ENCODE measurements at regions not wholly inside any gene's neighbourhood (a gene's known extent, or its start where the extent isn't known, plus 50 kb on each side); places are given as distances from the start of the nearest gene placed in this dataset.
"Not testable (repeated sequence)": the region's sequence is repeated elsewhere in the genome, so short reads cannot be mapped to it uniquely, and the experiment has no call there.

DNA sequence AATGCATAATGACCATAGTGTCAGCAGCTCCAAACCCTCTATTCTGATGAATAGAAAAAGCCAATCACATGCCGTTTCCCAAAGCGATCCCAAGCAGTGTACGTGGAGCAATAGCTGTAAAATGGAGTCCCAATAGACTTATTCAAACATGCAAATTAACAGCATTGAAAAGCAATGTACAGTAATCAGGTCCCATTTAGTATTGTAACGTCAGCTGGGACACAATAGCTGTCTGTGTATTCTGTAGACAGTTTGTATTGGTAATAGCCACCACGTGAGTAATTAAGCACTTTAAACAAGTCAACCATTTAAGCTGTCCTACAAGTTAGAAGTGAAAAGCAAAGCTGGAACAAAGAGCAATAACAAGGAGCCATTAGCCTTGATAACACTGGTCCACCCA, 698.2 kb downstream of the PCDH17 start:
- H3K27ac Mint-ChIP-seq, result no peak overlapping the region

DNA sequence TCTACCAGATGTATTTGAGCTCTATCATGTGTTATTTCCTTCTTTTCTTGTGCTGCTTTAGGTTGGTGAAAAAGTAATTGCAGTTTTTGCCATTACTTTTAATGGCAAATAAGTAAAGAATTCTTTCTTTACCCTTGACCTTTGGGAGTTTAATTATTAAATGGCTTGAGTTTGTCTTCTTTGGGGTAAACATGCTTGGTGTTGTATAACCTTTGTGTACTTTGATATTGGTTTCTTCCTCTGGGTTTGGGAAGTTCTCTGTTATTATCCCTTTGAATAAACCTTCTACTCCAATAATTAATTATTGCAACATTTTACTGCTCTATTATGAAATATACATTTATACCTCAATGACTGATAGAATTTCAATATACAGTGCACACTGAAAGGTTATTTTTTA, 709.4 kb downstream of the PCDH17 start:
- ChIA-PET POLR2A (no interaction called here), CTCF (no interaction called here)
- no peak for DNase-seq
- Mint-ChIP-seq H3K27ac (no peak overlapping the region), H3K4me3 (no peak overlapping the region), H3K9me3 (ENCODE audit: insufficient read depth) (peaks cover 27% of the 10 kb centered on the region), H3K4me1 (ENCODE audit: low read depth) (no peaks in the 10 kb centered on the region), H3K27me3 (ENCODE audit: low read depth) (no peaks in the 10 kb centered on the region), H3K36me3 (ENCODE audit: low read depth) (no peaks in the 10 kb centered on the region)
- ATAC-seq, result no peak

More for the DNA sequence above, 698.2 kb downstream of the PCDH17 start:
- Mint-ChIP-seq H3K36me3 (ENCODE audit: low read depth) (no peaks in the 10 kb centered on the region), H3K27me3 (ENCODE audit: low read depth) (no peaks in the 10 kb centered on the region), H3K4me3 (no peak overlapping the region), H3K9me3 (ENCODE audit: insufficient read depth) (peaks cover 3% of the 10 kb centered on the region), H3K4me1 (ENCODE audit: low read depth) (no peaks in the 10 kb centered on the region)
- POLR2A ChIA-PET, result interaction anchor here (0.6 kb wide), 1 partner anchor 1457 kb away, joined by 4 read pairs; no protein-coding TSS in a partner anchor
- CTCF ChIA-PET, result no interaction called here
- DNase-seq, result no peak
- ATAC-seq, result no peak

DNA sequence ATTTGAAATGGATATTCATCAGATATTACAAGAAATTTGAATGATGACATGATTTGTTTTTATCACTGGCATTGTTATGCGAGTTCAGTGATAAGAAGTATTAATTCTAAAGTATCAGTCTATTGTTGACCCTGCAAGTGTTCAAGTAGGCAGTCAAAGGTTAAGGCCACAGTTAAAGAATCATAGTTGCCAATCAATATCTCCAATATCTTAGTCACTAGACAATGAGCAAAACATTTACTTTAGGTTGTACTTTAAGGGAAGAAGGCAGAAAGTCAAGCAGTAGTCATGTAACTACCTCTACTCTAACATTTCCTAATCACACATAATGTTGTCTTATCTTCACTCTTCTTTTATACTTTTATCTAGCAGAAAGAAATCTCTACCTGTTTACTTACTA, 709.8 kb downstream of the PCDH17 start:
- CTCF ChIA-PET, result no interaction called here
- ATAC-seq, result no peak
- POLR2A ChIA-PET, result no interaction called here
- no peak for DNase-seq
- no peaks in the 10 kb centered on the region for H3K4me1 Mint-ChIP-seq (ENCODE audit: low read depth)
- H3K36me3 Mint-ChIP-seq (ENCODE audit: low read depth), result no peaks in the 10 kb centered on the region
- no peak overlapping the region for H3K27ac Mint-ChIP-seq
- no peaks in the 10 kb centered on the region for H3K27me3 Mint-ChIP-seq (ENCODE audit: low read depth)
- peaks cover 27% of the 10 kb centered on the region for H3K9me3 Mint-ChIP-seq (ENCODE audit: insufficient read depth)
- H3K4me3 Mint-ChIP-seq, result no peak overlapping the region

DNA sequence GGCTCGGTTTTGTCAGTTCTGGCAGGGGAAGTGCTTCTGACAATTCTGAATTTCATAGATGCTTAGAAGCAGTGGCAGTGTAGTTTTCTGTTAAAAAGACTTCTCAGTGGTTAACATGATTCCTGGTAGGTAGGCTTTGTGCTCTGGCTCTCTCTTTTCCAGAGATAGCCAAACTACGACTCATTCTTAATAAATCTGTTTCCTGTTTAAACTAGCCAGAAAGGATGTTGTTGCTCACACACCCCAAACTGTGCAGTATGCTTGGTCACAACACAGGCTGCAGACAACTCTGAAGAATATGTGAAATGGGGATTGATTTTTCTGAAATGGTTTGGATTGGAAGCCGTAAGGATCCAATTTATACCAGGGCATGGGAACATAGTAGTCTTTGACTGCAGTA, 711.5 kb downstream of the PCDH17 start:
- ChIA-PET POLR2A (no interaction called here), CTCF (no interaction called here)
- DNase-seq, result no peak
- no peaks in the 10 kb centered on the region for H3K27me3 Mint-ChIP-seq (ENCODE audit: low read depth)
- no peak for ATAC-seq
- no peaks in the 10 kb centered on the region for H3K36me3 Mint-ChIP-seq (ENCODE audit: low read depth)
- no peaks in the 10 kb centered on the region for H3K4me1 Mint-ChIP-seq (ENCODE audit: low read depth)
- H3K4me3 Mint-ChIP-seq, result no peak overlapping the region
- H3K27ac Mint-ChIP-seq, result no peak overlapping the region
- peaks cover 19% of the 10 kb centered on the region for H3K9me3 Mint-ChIP-seq (ENCODE audit: insufficient read depth)

DNA sequence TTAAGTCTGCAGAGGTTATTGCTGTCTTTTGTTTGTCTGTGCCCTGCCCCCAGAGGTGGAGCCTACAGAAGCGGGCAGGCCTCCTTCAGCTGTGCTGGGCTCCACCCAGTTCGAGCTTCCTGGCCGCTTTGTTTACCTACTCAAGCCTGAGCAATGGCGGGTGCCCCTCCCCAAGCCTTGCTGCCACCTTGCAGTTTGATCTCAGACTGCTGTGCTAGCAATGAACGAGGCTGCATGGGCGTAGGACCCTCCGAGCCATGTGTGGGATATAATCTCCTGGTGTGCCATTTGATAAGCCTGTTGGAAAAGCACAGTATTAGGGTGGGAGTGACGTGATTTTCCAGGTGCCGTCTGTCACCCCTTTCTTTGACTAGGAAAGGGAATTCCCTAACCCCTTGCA, 720.6 kb downstream of the PCDH17 start:
- H3K36me3 Mint-ChIP-seq (ENCODE audit: low read depth); ATAC-seq; DNase-seq; H3K4me1 Mint-ChIP-seq (ENCODE audit: low read depth); H3K27me3 Mint-ChIP-seq (ENCODE audit: low read depth); POLR2A ChIA-PET; CTCF ChIA-PET; H3K27ac Mint-ChIP-seq; H3K4me3 Mint-ChIP-seq: not testable (repeated sequence)
- H3K9me3 Mint-ChIP-seq (ENCODE audit: insufficient read depth), result peaks cover 11% of the 10 kb centered on the region

DNA sequence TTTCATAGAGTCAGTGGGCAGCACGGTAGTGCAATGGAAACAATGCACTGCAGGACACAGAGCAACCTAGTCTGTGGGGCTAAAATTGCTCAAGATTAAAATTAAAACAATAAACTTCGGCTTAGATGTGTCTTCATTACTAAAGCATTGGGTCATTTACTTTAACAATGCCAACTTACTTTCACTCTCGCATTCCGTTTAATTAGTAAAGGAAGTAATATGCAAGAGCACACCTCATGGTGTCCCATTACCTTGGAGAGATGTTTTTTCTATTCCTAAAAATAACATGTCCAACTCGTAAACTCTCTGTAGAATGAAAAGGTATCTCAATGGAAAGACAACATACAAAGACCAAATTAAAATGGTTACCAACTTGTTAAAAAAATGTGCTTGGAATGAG, 738.4 kb downstream of the PCDH17 start:
- Mint-ChIP-seq H3K27me3 (ENCODE audit: low read depth) (no peaks in the 10 kb centered on the region), H3K4me1 (ENCODE audit: low read depth) (no peaks in the 10 kb centered on the region), H3K9me3 (ENCODE audit: insufficient read depth) (peaks cover 23% of the 10 kb centered on the region), H3K27ac (no peak overlapping the region), H3K36me3 (ENCODE audit: low read depth) (no peaks in the 10 kb centered on the region), H3K4me3 (no peak overlapping the region)
- ChIA-PET POLR2A (no interaction called here), CTCF (no interaction called here)
- no peak for ATAC-seq
- no peak for DNase-seq

DNA sequence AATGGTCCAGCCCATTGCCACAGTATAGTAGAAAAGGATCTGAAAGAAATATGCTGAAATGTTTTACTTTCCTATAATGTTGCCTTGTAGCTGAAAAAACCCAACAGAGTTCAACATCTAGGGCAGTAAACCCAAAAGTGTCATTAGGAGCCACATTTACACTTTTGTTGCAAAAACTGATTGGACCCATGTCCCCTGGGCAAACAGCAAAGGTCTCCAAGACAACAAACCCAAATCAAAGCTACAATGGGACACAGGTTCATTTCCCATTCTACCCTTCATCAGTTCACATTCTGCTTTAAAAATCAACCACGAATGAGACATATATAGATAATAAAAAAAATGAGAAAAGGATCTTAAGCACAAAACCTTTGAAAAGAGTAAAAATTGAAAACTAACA, 744.8 kb downstream of the PCDH17 start:
- Mint-ChIP-seq H3K27ac (no peak overlapping the region), H3K36me3 (ENCODE audit: low read depth) (no peaks in the 10 kb centered on the region), H3K4me1 (ENCODE audit: low read depth) (no peaks in the 10 kb centered on the region), H3K9me3 (ENCODE audit: insufficient read depth) (peaks cover 6% of the 10 kb centered on the region), H3K4me3 (no peak overlapping the region), H3K27me3 (ENCODE audit: low read depth) (no peaks in the 10 kb centered on the region)
- no peak for DNase-seq
- no peak for ATAC-seq
- ChIA-PET POLR2A (no interaction called here), CTCF (no interaction called here)

DNA sequence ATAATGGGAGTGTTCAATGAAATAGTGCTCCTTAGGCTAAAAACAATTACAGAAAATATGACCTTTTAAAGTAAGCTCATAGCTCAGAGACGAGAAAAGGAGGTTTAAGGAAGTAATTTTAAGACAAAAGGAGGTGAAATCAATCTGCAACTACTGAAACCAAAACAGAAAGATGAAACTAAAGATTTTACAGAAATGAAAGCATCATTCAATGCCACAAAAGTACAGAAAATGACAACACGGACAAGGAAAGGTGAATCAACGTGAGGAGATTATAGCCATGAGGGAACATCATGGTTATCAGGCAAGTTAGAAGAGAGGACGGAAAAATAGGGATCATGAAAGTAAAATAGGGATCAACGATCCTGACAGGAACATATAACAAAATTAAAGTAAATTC, 745.2 kb downstream of the PCDH17 start:
- Mint-ChIP-seq H3K36me3 (ENCODE audit: low read depth) (no peaks in the 10 kb centered on the region), H3K4me1 (ENCODE audit: low read depth) (no peaks in the 10 kb centered on the region), H3K9me3 (ENCODE audit: insufficient read depth) (peaks cover 4% of the 10 kb centered on the region), H3K4me3 (no peak overlapping the region), H3K27me3 (ENCODE audit: low read depth) (no peaks in the 10 kb centered on the region), H3K27ac (no peak overlapping the region)
- DNase-seq, result no peak
- no peak for ATAC-seq
- ChIA-PET CTCF (no interaction called here), POLR2A (no interaction called here)

DNA sequence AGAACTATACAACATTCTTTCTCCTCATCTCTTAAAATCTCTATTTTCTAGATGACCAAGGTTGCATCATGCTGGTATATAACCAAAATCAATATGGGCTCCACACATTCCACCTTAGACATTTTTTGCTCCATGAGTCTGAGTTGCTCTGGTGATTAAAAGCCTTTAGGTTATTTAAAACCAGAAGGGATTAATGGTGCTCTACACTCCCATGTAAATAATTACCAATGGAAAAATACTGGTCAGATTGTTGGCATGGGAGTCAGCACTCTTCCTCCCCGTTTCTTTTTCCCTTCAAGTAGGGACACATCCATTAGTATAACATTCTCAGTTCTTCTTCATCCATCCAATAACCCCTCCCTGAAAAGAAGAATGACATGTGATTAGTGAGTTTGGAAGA, 747.7 kb downstream of the PCDH17 start:
- ATAC-seq, result no peak

DNA sequence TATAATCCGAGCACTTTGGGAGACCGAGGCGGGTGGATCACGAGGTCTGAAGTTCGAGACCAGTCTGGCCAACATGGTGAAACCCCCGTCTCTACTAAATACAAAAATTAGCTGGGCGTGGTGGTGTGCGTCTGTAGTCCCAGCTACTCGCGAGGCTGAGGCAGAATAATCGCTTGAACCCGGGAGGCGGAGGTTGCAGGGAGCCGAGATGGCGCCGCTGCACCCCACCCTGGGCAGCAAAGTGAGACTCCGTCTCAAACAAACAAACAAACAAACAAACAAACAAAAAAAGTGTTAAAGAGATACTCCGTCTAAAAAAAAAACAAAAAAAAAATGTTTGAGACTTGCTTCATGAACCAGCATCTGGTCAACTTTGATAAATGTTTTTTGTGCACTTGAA, 753.8 kb downstream of the PCDH17 start:
- H3K4me3 Mint-ChIP-seq; POLR2A ChIA-PET; H3K27me3 Mint-ChIP-seq (ENCODE audit: low read depth); DNase-seq; H3K4me1 Mint-ChIP-seq (ENCODE audit: low read depth); ATAC-seq; CTCF ChIA-PET; H3K9me3 Mint-ChIP-seq (ENCODE audit: insufficient read depth); H3K27ac Mint-ChIP-seq; H3K36me3 Mint-ChIP-seq (ENCODE audit: low read depth): not testable (repeated sequence)

More for the DNA sequence above, 747.7 kb downstream of the PCDH17 start:
- POLR2A ChIA-PET, result no interaction called here
- no peak overlapping the region for H3K4me3 Mint-ChIP-seq
- CTCF ChIA-PET, result no interaction called here
- H3K27me3 Mint-ChIP-seq (ENCODE audit: low read depth), result no peaks in the 10 kb centered on the region
- H3K9me3 Mint-ChIP-seq (ENCODE audit: insufficient read depth), result no peaks in the 10 kb centered on the region
- no peak overlapping the region for H3K27ac Mint-ChIP-seq
- no peaks in the 10 kb centered on the region for H3K4me1 Mint-ChIP-seq (ENCODE audit: low read depth)
- H3K36me3 Mint-ChIP-seq (ENCODE audit: low read depth), result no peaks in the 10 kb centered on the region
- DNase-seq, result no peak

DNA sequence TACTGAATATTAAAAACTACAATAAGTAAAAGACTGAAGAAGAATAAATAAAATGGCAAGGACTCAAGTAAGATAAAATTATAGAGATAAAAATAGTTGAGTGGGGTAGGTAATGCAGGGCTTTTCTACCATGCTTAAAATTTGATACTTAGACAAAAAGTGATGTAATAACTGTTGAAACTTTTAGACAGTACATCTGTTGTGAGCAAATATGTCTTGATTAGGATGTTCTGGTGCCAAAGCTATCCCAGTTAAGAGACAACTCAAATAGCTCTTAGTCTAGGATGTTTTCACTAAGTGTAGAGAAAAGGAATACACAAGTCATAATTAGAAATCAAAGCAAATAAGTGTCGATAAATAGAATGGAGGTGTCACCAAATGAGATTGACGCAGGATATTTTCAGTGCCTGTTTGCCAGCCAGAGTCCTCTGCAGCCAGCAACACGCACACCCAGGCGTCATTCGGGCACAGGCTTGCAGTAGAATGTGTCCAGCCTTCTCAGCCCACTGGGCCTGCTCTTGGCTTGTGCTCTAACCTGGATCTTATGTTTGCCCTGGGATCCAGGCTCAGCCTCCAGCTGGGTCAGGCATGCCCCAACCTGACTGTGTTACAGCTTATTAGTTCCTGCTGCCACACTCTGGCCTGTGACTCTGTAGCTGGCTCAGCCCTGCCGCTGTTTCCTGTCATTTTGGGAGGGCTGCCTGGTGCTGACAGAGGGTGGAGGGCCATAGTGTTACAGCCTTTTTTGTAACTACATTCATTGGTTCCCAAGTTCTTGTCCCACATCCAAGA, 766.2 kb downstream of the PCDH17 start:
- no peaks in the 10 kb centered on the region for H3K4me1 Mint-ChIP-seq (ENCODE audit: low read depth)
- ChIA-PET CTCF (no interaction called here), POLR2A (no interaction called here)
- H3K27me3 Mint-ChIP-seq (ENCODE audit: low read depth), result no peaks in the 10 kb centered on the region
- H3K36me3 Mint-ChIP-seq (ENCODE audit: low read depth), result no peaks in the 10 kb centered on the region
- peaks cover 9% of the 10 kb centered on the region for H3K9me3 Mint-ChIP-seq (ENCODE audit: insufficient read depth)
- no peak for DNase-seq
- no peak overlapping the region for H3K27ac Mint-ChIP-seq
- no peak overlapping the region for H3K4me3 Mint-ChIP-seq
- no peak for ATAC-seq

DNA sequence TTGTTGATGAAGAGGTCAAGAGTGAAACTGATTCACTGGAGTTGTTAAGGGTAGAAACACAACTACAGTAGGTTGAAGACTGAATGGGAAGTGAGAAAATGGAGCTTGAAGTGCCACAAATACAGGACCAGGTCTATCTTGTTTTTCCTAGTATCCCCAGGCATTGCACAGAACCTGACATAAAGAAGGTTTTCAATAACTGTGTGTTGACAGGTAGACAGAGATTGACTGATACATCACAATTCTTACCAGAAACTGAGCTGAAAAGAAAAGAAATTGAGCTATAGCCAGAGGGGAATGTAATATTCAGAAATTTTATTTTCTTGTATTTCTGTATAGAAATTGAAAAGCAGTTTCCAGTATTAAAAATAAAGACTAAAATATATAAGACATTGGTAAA, 767.7 kb downstream of the PCDH17 start:
- ATAC-seq, result no peak
- no peaks in the 10 kb centered on the region for H3K27me3 Mint-ChIP-seq (ENCODE audit: low read depth)
- CTCF ChIA-PET, result no interaction called here

DNA sequence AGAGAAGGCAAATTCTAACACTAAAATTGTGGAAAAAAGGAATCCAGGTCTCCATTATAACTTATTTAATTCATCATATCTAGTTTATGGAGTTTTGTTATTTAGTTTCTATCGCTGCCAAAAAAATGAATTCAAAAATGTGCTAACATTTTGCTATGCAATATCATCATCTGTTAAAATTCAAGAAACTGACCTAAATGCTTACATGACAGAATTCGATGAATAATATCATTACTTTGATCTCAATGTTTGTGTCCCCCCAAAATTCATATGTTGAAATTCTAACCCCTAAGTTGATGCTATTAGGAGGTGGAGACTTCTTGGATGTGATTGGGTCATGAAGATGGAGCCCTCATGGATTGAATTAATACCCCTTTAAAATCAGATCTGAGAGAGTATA, 775.0 kb downstream of the PCDH17 start:
- H3K9me3 Mint-ChIP-seq (ENCODE audit: insufficient read depth), result peaks cover 11% of the 10 kb centered on the region
- CTCF ChIA-PET, result no interaction called here
- DNase-seq (no peak), ATAC-seq (no peak)
- H3K27ac Mint-ChIP-seq, result no peak overlapping the region
- no peaks in the 10 kb centered on the region for H3K36me3 Mint-ChIP-seq (ENCODE audit: low read depth)
- no peak overlapping the region for H3K4me3 Mint-ChIP-seq
- no peaks in the 10 kb centered on the region for H3K4me1 Mint-ChIP-seq (ENCODE audit: low read depth)
- H3K27me3 Mint-ChIP-seq (ENCODE audit: low read depth), result no peaks in the 10 kb centered on the region
- POLR2A ChIA-PET, result no interaction called here

More for the DNA sequence above, 767.7 kb downstream of the PCDH17 start:
- no peak for DNase-seq
- Mint-ChIP-seq H3K4me1 (ENCODE audit: low read depth) (no peaks in the 10 kb centered on the region), H3K36me3 (ENCODE audit: low read depth) (no peaks in the 10 kb centered on the region), H3K4me3 (no peak overlapping the region), H3K9me3 (ENCODE audit: insufficient read depth) (peaks cover 5% of the 10 kb centered on the region), H3K27ac (no peak overlapping the region)
- POLR2A ChIA-PET, result no interaction called here
